ENCODE measurements at regions not wholly inside any gene's neighbourhood (a gene's known extent, or its start where the extent isn't known, plus 50 kb on each side); places are given as distances from the start of the nearest gene placed in this dataset.
"Not testable (repeated sequence)": the region's sequence is repeated elsewhere in the genome, so short reads cannot be mapped to it uniquely, and the experiment has no call there.

DNA sequence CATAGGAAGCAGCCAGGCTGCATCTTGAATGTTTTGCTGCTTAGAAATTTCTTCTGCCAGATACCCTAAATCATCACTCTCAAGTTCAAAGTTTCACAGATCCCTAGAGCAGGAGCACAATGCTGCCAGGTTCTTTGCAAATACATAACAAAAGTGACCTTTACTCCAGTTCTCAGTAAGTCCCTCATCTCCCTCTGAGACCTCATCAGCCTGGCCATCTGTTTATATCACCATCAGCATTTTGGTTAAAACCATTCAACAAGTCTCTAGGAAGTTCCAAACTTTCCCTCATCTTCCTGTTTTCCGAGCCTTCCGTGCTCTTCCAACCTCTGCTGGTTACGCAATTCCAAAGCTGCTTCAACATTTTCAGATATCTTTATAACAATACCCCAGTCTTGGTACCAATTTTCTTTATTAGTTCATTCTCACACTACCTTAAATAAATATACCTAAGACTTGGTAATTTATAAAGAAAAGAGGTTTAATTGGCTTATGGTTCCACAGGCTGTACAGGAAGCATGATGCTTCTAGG lies 204.8 kb upstream of the STT3B start:
- TF ChIP-seq, protein P1, sequence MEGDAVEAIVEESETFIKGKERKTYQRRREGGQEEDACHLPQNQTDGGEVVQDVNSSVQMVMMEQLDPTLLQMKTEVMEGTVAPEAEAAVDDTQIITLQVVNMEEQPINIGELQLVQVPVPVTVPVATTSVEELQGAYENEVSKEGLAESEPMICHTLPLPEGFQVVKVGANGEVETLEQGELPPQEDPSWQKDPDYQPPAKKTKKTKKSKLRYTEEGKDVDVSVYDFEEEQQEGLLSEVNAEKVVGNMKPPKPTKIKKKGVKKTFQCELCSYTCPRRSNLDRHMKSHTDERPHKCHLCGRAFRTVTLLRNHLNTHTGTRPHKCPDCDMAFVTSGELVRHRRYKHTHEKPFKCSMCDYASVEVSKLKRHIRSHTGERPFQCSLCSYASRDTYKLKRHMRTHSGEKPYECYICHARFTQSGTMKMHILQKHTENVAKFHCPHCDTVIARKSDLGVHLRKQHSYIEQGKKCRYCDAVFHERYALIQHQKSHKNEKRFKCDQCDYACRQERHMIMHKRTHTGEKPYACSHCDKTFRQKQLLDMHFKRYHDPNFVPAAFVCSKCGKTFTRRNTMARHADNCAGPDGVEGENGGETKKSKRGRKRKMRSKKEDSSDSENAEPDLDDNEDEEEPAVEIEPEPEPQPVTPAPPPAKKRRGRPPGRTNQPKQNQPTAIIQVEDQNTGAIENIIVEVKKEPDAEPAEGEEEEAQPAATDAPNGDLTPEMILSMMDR (IDR thresholded peaks at IDR 0.05), result not testable (repeated sequence)
- TF ChIP-seq POLR2A (IDR thresholded peaks at IDR 0.05), result not testable (repeated sequence)

Data from stomach (tissue), 4 donors.